ENCODE measurements at regions not wholly inside any gene's neighbourhood (a gene's known extent, or its start where the extent isn't known, plus 50 kb on each side); places are given as distances from the start of the nearest gene placed in this dataset.
A peak's percentile ranks its signal among the peaks of the same experiment; 100 is the strongest.

- no peak for DNase-seq
These were observed 615.9 kb downstream of the VRK1 start for GRCh38 chr14:97413022-97413539.

GRCh38 chr14:97413966-97414717 is 617.0 kb downstream of the VRK1 start:
- no peak for DNase-seq

- no peak for DNase-seq
These were observed 617.5 kb downstream of the VRK1 start for GRCh38 chr14:97414718-97415098.

- no peak for DNase-seq
These were observed 618.7 kb downstream of the VRK1 start for GRCh38 chr14:97415907-97416306.

GRCh38 chr14:97416550-97416949 is 619.4 kb downstream of the VRK1 start:
- no peak for DNase-seq

- DNase-seq, result no peak
These were observed 620.1 kb downstream of the VRK1 start for GRCh38 chr14:97417331-97417730.

GRCh38 chr14:97420211-97420610 is 623.0 kb downstream of the VRK1 start:
- DNase-seq, result no peak

GRCh38 chr14:97426776-97427175 is 629.6 kb downstream of the VRK1 start:
- no peak for DNase-seq

- DNase-seq, result no peak
These were observed 631.7 kb downstream of the VRK1 start for GRCh38 chr14:97428808-97429440.

- no peak for DNase-seq
These were observed 635.4 kb downstream of the VRK1 start for GRCh38 chr14:97432586-97432985.

GRCh38 chr14:97441740-97442362 is 644.7 kb downstream of the VRK1 start:
- no peak for DNase-seq

- DNase-seq, result no peak
These were observed 645.2 kb downstream of the VRK1 start for GRCh38 chr14:97442363-97442762.

GRCh38 chr14:97443412-97443811 is 646.2 kb downstream of the VRK1 start:
- DNase-seq, result no peak

- no peak for DNase-seq
These were observed 647.1 kb downstream of the VRK1 start for GRCh38 chr14:97444248-97444647.

- no peak for DNase-seq
These were observed 648.2 kb downstream of the VRK1 start for GRCh38 chr14:97445367-97445766.

- no peak for DNase-seq
These were observed 648.9 kb downstream of the VRK1 start for GRCh38 chr14:97446087-97446486.

GRCh38 chr14:97452314-97452713 is 655.1 kb downstream of the VRK1 start:
- no peak for DNase-seq

GRCh38 chr14:97453991-97454390 is 656.8 kb downstream of the VRK1 start:
- no peak for DNase-seq

GRCh38 chr14:97456462-97456861 is 659.3 kb downstream of the VRK1 start:
- DNase-seq, result no peak

- DNase-seq, result peak; percentile 58
These were observed 659.8 kb downstream of the VRK1 start for GRCh38 chr14:97456958-97457357.

- no peak for DNase-seq
These were observed 660.4 kb downstream of the VRK1 start for GRCh38 chr14:97457575-97458085.

GRCh38 chr14:97458255-97458654 is 661.1 kb downstream of the VRK1 start:
- no peak for DNase-seq

- DNase-seq, result peak; percentile 73
These were observed 661.7 kb downstream of the VRK1 start for GRCh38 chr14:97458661-97459579.
